SK-N-SH (cell line): ENCODE measurements at regions not wholly inside any gene's neighbourhood (a gene's known extent, or its start where the extent isn't known, plus 50 kb on each side); places are given as distances from the start of the nearest gene placed in this dataset.

Experiments used
- FOXM1 ChIP-seq: IDR thresholded peaks from 2 replicates; pipeline ENCODE4 v1.4.0; 2012; ENCODE audit warnings: low read depth, mild to moderate bottlenecking
- GABPA ChIP-seq: IDR thresholded peaks from 2 replicates; pipeline ENCODE4 v1.4.0; 2012; ENCODE audit warnings: low read depth, mild to moderate bottlenecking
- JUND ChIP-seq: IDR thresholded peaks from 2 replicates; pipeline ENCODE4 v1.4.0; 2012
- RXRA ChIP-seq: IDR thresholded peaks from 2 replicates; pipeline ENCODE4 v1.4.0; 2012; ENCODE audit warnings: low read depth, mild to moderate bottlenecking, borderline replicate concordance
- TF ChIP-seq, protein P1 (sequence below): fragments of 200-600 bp; sonication (generic); IDR thresholded peaks from 2 replicates; pipeline ENCODE4 v1.6.1; 2017; ENCODE audit warnings: antibody characterized with exemption, mild to moderate bottlenecking, moderate library complexity

DNA sequence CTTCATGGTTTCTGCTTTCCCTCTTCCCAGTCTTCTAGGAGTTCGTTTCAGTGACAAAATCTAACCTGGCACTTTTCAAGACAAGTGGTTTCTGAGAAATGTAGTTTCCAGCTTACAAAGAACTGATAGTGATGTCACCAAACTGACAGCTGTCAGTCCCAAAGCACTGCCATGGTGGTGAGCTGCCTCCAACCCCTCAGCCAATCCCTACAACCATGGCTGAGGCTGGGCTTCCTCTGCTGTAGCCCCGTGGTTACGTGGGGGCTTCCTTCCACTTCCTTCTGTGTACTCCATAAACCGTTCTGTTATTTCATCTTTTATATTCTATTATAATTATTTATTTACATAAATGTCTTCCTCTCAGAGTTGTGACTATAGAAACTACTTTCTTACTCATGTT lies 198.6 kb upstream of the AGA start:
- TF ChIP-seq, protein P1, sequence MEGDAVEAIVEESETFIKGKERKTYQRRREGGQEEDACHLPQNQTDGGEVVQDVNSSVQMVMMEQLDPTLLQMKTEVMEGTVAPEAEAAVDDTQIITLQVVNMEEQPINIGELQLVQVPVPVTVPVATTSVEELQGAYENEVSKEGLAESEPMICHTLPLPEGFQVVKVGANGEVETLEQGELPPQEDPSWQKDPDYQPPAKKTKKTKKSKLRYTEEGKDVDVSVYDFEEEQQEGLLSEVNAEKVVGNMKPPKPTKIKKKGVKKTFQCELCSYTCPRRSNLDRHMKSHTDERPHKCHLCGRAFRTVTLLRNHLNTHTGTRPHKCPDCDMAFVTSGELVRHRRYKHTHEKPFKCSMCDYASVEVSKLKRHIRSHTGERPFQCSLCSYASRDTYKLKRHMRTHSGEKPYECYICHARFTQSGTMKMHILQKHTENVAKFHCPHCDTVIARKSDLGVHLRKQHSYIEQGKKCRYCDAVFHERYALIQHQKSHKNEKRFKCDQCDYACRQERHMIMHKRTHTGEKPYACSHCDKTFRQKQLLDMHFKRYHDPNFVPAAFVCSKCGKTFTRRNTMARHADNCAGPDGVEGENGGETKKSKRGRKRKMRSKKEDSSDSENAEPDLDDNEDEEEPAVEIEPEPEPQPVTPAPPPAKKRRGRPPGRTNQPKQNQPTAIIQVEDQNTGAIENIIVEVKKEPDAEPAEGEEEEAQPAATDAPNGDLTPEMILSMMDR, result no peak
- no peak for TF ChIP-seq JUND
- no peak for TF ChIP-seq GABPA
- TF ChIP-seq FOXM1, result no peak
- TF ChIP-seq RXRA, result no peak
